ENCODE measurements at regions not wholly inside any gene's neighbourhood (a gene's known extent, or its start where the extent isn't known, plus 50 kb on each side); places are given as distances from the start of the nearest gene placed in this dataset.

DNA sequence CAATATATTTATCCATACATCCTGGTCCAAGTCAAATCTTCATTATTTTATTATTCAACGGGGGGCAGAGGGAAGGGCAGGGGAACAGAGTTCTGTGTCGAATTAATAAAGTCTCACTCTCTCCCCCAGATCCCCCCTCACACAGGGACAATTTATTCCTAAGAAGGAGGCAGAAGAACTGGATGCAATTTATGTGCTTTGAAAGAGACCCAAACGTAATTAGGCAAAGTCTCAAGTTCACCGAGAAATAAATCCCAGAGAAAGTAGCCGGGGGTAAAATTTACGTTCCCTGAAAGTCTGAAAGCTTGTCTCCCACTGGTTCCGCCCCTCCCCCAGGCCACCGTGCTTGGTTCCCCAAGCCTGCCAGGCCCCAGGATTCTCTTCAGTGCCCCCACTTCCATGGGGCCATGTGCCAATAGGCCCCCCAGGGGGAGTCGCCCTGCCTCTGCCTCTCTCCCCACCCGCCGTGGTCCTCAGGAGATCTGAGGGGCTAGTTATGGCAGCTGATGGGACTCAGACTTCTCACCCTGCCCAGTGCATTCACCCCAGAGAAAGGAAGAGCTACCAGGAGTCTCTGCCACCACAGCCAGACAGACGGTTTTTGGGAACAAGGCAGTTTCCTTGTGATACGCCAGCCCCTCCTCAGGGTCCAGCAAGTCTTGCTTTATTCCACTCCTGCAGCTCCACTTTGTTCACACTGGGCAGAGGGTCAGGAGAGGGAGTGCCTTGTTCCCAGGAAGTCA lies 215.5 kb downstream of the CYP26B1 start:
- Histone ChIP-seq H3K4me1 (no peaks in the 10 kb centered on the region), H3K9me3 (no peaks in the 10 kb centered on the region), H3K27me3 (no peaks in the 10 kb centered on the region), H3K36me3 (no peaks in the 10 kb centered on the region), H3K4me3 (ENCODE audit: low read depth, low read length) (no peak overlapping the region)
- TF ChIP-seq, protein P1, sequence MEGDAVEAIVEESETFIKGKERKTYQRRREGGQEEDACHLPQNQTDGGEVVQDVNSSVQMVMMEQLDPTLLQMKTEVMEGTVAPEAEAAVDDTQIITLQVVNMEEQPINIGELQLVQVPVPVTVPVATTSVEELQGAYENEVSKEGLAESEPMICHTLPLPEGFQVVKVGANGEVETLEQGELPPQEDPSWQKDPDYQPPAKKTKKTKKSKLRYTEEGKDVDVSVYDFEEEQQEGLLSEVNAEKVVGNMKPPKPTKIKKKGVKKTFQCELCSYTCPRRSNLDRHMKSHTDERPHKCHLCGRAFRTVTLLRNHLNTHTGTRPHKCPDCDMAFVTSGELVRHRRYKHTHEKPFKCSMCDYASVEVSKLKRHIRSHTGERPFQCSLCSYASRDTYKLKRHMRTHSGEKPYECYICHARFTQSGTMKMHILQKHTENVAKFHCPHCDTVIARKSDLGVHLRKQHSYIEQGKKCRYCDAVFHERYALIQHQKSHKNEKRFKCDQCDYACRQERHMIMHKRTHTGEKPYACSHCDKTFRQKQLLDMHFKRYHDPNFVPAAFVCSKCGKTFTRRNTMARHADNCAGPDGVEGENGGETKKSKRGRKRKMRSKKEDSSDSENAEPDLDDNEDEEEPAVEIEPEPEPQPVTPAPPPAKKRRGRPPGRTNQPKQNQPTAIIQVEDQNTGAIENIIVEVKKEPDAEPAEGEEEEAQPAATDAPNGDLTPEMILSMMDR (IDR thresholded peaks at IDR 0.05; ENCODE audit: low read depth, low read length): no peak
- DNase-seq: no peak

- Histone ChIP-seq H3K4me1 (no peaks in the 10 kb centered on the region), H3K9me3 (no peaks in the 10 kb centered on the region), H3K4me3 (ENCODE audit: low read depth, low read length) (no peak overlapping the region), H3K27me3 (no peaks in the 10 kb centered on the region), H3K36me3 (no peaks in the 10 kb centered on the region)
- no peak for DNase-seq
- TF ChIP-seq, protein P1 (IDR thresholded peaks at IDR 0.05; ENCODE audit: low read depth, low read length): no peak
These were observed 217.5 kb downstream of the CYP26B1 start for GRCh38 chr2:71930049-71930681.

DNA sequence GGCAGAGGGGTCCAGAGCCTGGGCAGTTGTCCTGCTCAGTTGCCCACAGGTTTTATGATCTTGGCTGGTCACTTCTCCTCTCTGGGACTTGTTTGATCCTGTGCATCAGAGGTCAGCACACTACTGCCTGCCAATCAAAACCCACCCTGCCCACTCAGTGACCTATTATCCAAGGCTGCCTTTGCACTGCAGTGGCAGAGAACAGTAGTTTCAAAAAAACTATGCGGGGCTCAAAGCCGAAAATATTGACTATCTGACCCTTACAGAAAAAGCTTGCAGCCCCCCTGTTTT lies 218.2 kb downstream of the CYP26B1 start:
- no peaks in the 10 kb centered on the region for H3K36me3 ChIP-seq
- H3K4me3 ChIP-seq (ENCODE audit: low read depth, low read length): no peak overlapping the region
- no peak for DNase-seq
- TF ChIP-seq, protein P1 (IDR thresholded peaks at IDR 0.05; ENCODE audit: low read depth, low read length): no peak
- no peaks in the 10 kb centered on the region for H3K27me3 ChIP-seq
- H3K9me3 ChIP-seq: no peaks in the 10 kb centered on the region
- no peaks in the 10 kb centered on the region for H3K4me1 ChIP-seq

DNA sequence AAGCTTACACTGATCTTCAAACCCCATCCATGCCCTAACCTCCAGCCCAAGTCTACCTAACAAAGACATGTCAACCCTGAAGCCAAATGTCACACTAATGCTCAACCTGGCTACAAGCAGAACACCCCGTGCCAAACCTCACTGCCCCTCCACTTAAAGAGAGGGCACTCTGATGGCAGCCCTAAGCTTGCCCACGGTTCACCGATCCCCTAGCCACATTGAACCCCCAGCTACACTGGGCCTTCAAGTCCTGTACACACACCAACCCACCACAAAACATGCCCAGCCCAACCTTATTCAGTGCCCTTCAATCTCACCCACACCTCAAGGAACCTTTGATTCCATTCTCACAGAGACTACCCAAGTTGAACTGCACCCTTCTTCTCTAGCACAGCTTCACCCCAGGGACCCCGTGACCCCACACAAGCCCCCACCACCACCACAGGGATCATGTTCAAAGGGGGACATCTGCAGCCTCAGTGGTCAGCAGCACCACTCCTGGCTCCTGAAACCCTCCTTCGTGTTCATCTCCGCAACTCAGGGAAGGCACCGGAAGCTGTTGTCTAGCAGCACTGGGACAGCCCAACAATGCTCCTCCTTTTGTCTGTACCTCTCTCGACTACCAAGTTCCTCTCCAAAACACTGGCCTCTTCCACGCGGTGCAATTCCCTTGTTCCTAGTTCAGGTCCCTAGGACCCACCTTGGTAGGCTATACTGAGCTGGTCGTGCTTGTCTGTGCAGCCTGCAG lies 218.8 kb downstream of the CYP26B1 start:
- no peak for DNase-seq
- TF ChIP-seq, protein P1 (IDR thresholded peaks at IDR 0.05; ENCODE audit: low read depth, low read length): no peak
- Histone ChIP-seq H3K27me3 (no peaks in the 10 kb centered on the region), H3K4me3 (ENCODE audit: low read depth, low read length) (no peak overlapping the region), H3K9me3 (no peaks in the 10 kb centered on the region), H3K36me3 (no peaks in the 10 kb centered on the region), H3K4me1 (no peaks in the 10 kb centered on the region)

GRCh38 chr2:71927757-71928715 lies 219.6 kb downstream of the CYP26B1 start:
- DNase-seq: no peak
- H3K4me3 ChIP-seq (ENCODE audit: low read depth, low read length): no peak overlapping the region
- no peaks in the 10 kb centered on the region for H3K4me1 ChIP-seq
- no peaks in the 10 kb centered on the region for H3K27me3 ChIP-seq
- TF ChIP-seq, protein P1 (IDR thresholded peaks at IDR 0.05; ENCODE audit: low read depth, low read length): no peak
- H3K9me3 ChIP-seq: no peaks in the 10 kb centered on the region
- H3K36me3 ChIP-seq: no peaks in the 10 kb centered on the region

Data from BE2C (cell line).